GM12878 (cell line): ENCODE measurements at regions not wholly inside any gene's neighbourhood (a gene's known extent, or its start where the extent isn't known, plus 50 kb on each side); places are given as distances from the start of the nearest gene placed in this dataset.

Experiments
- EP300 ChIP-seq, 2 experiments: fragments of 150-350 bp in 1 of 2; IDR thresholded peaks; 2 replicates each; pipeline ENCODE4 v1.6.1; 2011 to 2012; ENCODE audit warnings: low read depth in 2 of 2, low read length in 2 of 2, borderline replicate concordance in 1 of 2, improper control_type of control experiment in 1 of 2, inconsistent platforms in 1 of 2; ENCODE audit not compliant: control insufficient read depth in 1 of 2
- FOXM1 ChIP-seq: IDR thresholded peaks from 2 replicates; pipeline ENCODE4 v1.6.1; 2012; ENCODE audit warnings: low read depth, mild to moderate bottlenecking, inconsistent platforms, low read length, moderate library complexity
- SUZ12 ChIP-seq: fragments of 200-600 bp; sonication (generic); IDR thresholded peaks from one replicate; pipeline ENCODE4 v1.6.1; 2018; ENCODE audit warnings: antibody characterized with exemption, mild to moderate bottlenecking; ENCODE audit not compliant: unreplicated experiment

- TF ChIP-seq SUZ12 = no peak
- TF ChIP-seq FOXM1 = no peak
- no peak for TF ChIP-seq EP300 (IDR thresholded peaks at IDR 0.05; ENCODE audit: borderline replicate concordance in 1 of 2, control insufficient read depth in 1 of 2, low read depth in 2 of 2, low read length in 2 of 2)
These were observed 532.5 kb upstream of the MGMT start for GRCh38 chr10:128934492-128934891.
